Mesendoderm (in vitro differentiated cells): ENCODE measurements at regions not wholly inside any gene's neighbourhood (a gene's known extent, or its start where the extent isn't known, plus 50 kb on each side); places are given as distances from the start of the nearest gene placed in this dataset.

Experiments used
- DNase-seq: peaks from one replicate; pipeline ENCODE4 v3.0.0; 2013
- H2AK5ac ChIP-seq: 2 replicates; pipeline ENCODE4 v1.6.1; 2013; ENCODE audit warnings: low read length, inconsistent platforms
- H2BK120ac ChIP-seq: 2 replicates; pipeline ENCODE4 v1.6.1; 2013; ENCODE audit warnings: low read depth, mild to moderate bottlenecking, low read length, moderate library complexity, mixed read lengths
- H2BK15ac ChIP-seq: replicated peaks from 2 replicates; pipeline ENCODE4 v1.6.1; 2013; ENCODE audit warnings: low read depth, mild to moderate bottlenecking, moderate library complexity
- H2BK5ac ChIP-seq: 2 replicates; pipeline ENCODE4 v1.6.1; 2013; ENCODE audit warnings: low read length, inconsistent platforms
- H3K18ac ChIP-seq: 2 replicates; pipeline ENCODE4 v1.6.1; 2013; ENCODE audit warnings: mild to moderate bottlenecking, low read length, mixed read lengths
- H3K23ac ChIP-seq: one replicate; pipeline ENCODE4 v1.6.1; 2013; ENCODE audit warnings: low read length
- H3K27ac ChIP-seq: 2 replicates; pipeline ENCODE4 v1.5.1; 2013; ENCODE audit warnings: low read depth, mild to moderate bottlenecking, inconsistent platforms, low read length, moderate library complexity
- H3K27me3 ChIP-seq: 2 replicates; pipeline ENCODE4 v1.6.1; 2013; ENCODE audit warnings: low read length, control low read depth, mild to moderate bottlenecking, inconsistent platforms; ENCODE audit not compliant: insufficient read depth, poor library complexity
- H3K36me3 ChIP-seq: 2 replicates; pipeline ENCODE4 v1.6.1; 2013; ENCODE audit warnings: low read length, inconsistent platforms; ENCODE audit not compliant: control insufficient read depth, insufficient read depth
- H3K4ac ChIP-seq: one replicate; pipeline ENCODE4 v1.6.1; 2013; ENCODE audit warnings: low read depth, mild to moderate bottlenecking, low read length, moderate library complexity
- H3K4me1 ChIP-seq: 2 replicates; pipeline ENCODE4 v1.6.1; 2013; ENCODE audit warnings: low read depth, low read length, inconsistent platforms; ENCODE audit not compliant: control insufficient read depth
- H3K4me2 ChIP-seq: 2 replicates; pipeline ENCODE4 v1.6.1; 2013; ENCODE audit warnings: low read length
- H3K4me3 ChIP-seq: 2 replicates; pipeline ENCODE4 v1.5.1; 2013; ENCODE audit warnings: mild to moderate bottlenecking, low read length
- H3K56ac ChIP-seq: one replicate; pipeline ENCODE4 v1.6.1; 2013; ENCODE audit warnings: low read length
- H3K79me1 ChIP-seq: 2 replicates; pipeline ENCODE4 v1.6.1; 2013; ENCODE audit warnings: low read length, inconsistent platforms
- H3K79me2 ChIP-seq: 2 replicates; pipeline ENCODE4 v1.6.1; 2013; ENCODE audit warnings: mild to moderate bottlenecking, low read length; ENCODE audit not compliant: control insufficient read depth, insufficient read depth
- H3K9ac ChIP-seq: 2 replicates; pipeline ENCODE4 v1.6.1; 2013; ENCODE audit warnings: low read length, inconsistent platforms
- H4K5ac ChIP-seq: one replicate; pipeline ENCODE4 v1.6.1; 2013; ENCODE audit warnings: low read length
- H4K8ac ChIP-seq: one replicate; pipeline ENCODE4 v1.6.1; 2013; ENCODE audit warnings: low read depth, mild to moderate bottlenecking, control low read depth, low read length, moderate library complexity
- WGBS: extraction: QIAGEN DNeasy Blood & Tissue Kit; methylation state at CpG from one replicate; pipeline ENCODE4 v1.1.7; 2013; ENCODE audit warnings: low lambda C conversion rate, missing lambda C conversion rate; ENCODE audit not compliant: insufficient coverage; ENCODE audit errors: extremely low coverage; 5-methylcytosine and 5-hydroxymethylcytosine counted together

GRCh38 chr10:29827512-29827911 lies 192.7 kb upstream of the SVIL start:
- H3K18ac ChIP-seq = no peak overlapping the region
- no peak overlapping the region for H3K4me2 ChIP-seq
- H3K23ac ChIP-seq = no peak overlapping the region
- no peaks in the 10 kb centered on the region for H3K4me1 ChIP-seq
- no peak overlapping the region for H2BK15ac ChIP-seq
- no peak overlapping the region for H3K27ac ChIP-seq
- no peak overlapping the region for H4K5ac ChIP-seq
- H2BK120ac ChIP-seq = no peak overlapping the region
- no peak overlapping the region for H3K4me3 ChIP-seq
- no peak overlapping the region for H3K4ac ChIP-seq
- H3K56ac ChIP-seq = no peak overlapping the region
- no peak for DNase-seq
- H3K36me3 ChIP-seq = no peaks in the 10 kb centered on the region
- H3K79me2 ChIP-seq = no peaks in the 10 kb centered on the region
- H2BK5ac ChIP-seq = no peak overlapping the region
- H2AK5ac ChIP-seq = no peak overlapping the region
- H3K27me3 ChIP-seq = no peaks in the 10 kb centered on the region
- no peak overlapping the region for H4K8ac ChIP-seq
- no CpG with 5 or more reads among the region's 7 CpGs for WGBS
- no peak overlapping the region for H3K9ac ChIP-seq
- H3K79me1 ChIP-seq = no peaks in the 10 kb centered on the region

DNA sequence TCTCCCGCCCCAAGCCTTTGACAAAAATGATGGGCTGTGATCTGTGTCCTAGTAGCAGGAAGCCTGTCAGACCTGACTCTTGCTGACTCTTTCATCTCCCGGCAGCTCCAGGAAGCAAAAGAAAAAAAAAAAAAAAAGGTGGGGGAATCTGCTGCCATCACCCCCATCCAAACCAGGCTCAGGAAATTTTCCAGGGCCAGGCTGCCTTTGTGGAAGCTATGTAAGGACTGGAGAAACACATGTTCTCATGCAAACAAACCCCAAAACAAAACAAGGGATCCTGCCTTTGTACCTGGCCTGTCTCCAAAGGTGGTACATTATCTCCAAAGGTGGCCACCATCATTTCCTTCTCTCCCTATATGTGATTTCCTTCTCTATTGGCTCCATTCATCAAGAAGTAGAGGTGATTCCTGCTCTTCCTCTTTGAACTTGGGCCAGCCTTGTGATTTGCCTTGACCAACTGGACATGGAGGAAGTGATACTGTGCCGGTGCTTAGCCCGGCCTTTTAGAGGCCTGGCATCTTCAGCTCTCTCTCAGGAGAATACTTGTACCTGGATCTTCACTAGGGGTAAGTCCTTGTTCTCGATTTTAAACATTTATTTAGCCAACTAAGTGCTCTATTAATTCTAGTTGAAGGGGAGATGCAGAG lies 192.2 kb upstream of the SVIL start:
- no peak overlapping the region for H2BK120ac ChIP-seq
- H3K79me2 ChIP-seq = no peaks in the 10 kb centered on the region
- H3K4me2 ChIP-seq = no peak overlapping the region
- WGBS = no CpG with 5 or more reads among the region's 5 CpGs
- H2BK15ac ChIP-seq = no peak overlapping the region
- H4K8ac ChIP-seq = no peak overlapping the region
- no peak overlapping the region for H3K56ac ChIP-seq
- no peak overlapping the region for H2AK5ac ChIP-seq
- H3K23ac ChIP-seq = no peak overlapping the region
- no peaks in the 10 kb centered on the region for H3K27me3 ChIP-seq
- H3K4ac ChIP-seq = no peak overlapping the region
- H4K5ac ChIP-seq = no peak overlapping the region
- no peaks in the 10 kb centered on the region for H3K79me1 ChIP-seq
- H3K9ac ChIP-seq = no peak overlapping the region
- no peaks in the 10 kb centered on the region for H3K36me3 ChIP-seq
- H3K18ac ChIP-seq = no peak overlapping the region
- H3K4me1 ChIP-seq = no peaks in the 10 kb centered on the region
- no peak overlapping the region for H3K4me3 ChIP-seq
- DNase-seq = no peak
- H3K27ac ChIP-seq = no peak overlapping the region
- no peak overlapping the region for H2BK5ac ChIP-seq

- Histone ChIP-seq H2BK5ac (no peak overlapping the region), H3K79me1 (no peaks in the 10 kb centered on the region), H3K18ac (no peak overlapping the region), H3K36me3 (no peaks in the 10 kb centered on the region), H3K4me3 (no peak overlapping the region), H3K27ac (no peak overlapping the region), H3K56ac (no peak overlapping the region), H3K27me3 (no peaks in the 10 kb centered on the region), H3K4me2 (no peak overlapping the region), H2AK5ac (no peak overlapping the region), H3K9ac (no peak overlapping the region), H3K23ac (no peak overlapping the region), H4K8ac (no peak overlapping the region), H3K4ac (no peak overlapping the region), H3K4me1 (no peaks in the 10 kb centered on the region), H3K79me2 (no peaks in the 10 kb centered on the region), H2BK15ac (no peak overlapping the region), H2BK120ac (no peak overlapping the region), H4K5ac (no peak overlapping the region)
- no peak for DNase-seq
- WGBS = no CpG with 5 or more reads among the region's 5 CpGs
Observed at GRCh38 chr10:29826221-29826620, 191.4 kb upstream of the SVIL start.

- Histone ChIP-seq H3K4ac (no peak overlapping the region), H3K56ac (no peak overlapping the region), H2BK15ac (no peak overlapping the region), H3K79me2 (no peaks in the 10 kb centered on the region), H3K9ac (no peak overlapping the region), H3K36me3 (no peaks in the 10 kb centered on the region), H4K5ac (no peak overlapping the region), H3K4me2 (no peak overlapping the region), H2AK5ac (no peak overlapping the region), H3K4me1 (no peaks in the 10 kb centered on the region), H3K4me3 (no peak overlapping the region), H3K27ac (no peak overlapping the region), H4K8ac (no peak overlapping the region), H3K23ac (no peak overlapping the region), H2BK5ac (no peak overlapping the region), H3K18ac (no peak overlapping the region), H2BK120ac (no peak overlapping the region), H3K27me3 (no peaks in the 10 kb centered on the region), H3K79me1 (no peaks in the 10 kb centered on the region)
- WGBS = no CpG with 5 or more reads among the region's 7 CpGs
- no peak for DNase-seq
Observed at GRCh38 chr10:29823553-29824080, 188.8 kb upstream of the SVIL start.

- no peak overlapping the region for H3K4ac ChIP-seq
- H3K4me2 ChIP-seq = no peak overlapping the region
- no peaks in the 10 kb centered on the region for H3K79me1 ChIP-seq
- no peak overlapping the region for H2BK120ac ChIP-seq
- no peak overlapping the region for H3K9ac ChIP-seq
- H3K23ac ChIP-seq = no peak overlapping the region
- H3K36me3 ChIP-seq = no peaks in the 10 kb centered on the region
- no peaks in the 10 kb centered on the region for H3K27me3 ChIP-seq
- H2AK5ac ChIP-seq = no peak overlapping the region
- H3K27ac ChIP-seq = no peak overlapping the region
- H2BK15ac ChIP-seq = no peak overlapping the region
- H2BK5ac ChIP-seq = no peak overlapping the region
- DNase-seq = no peak
- H3K4me1 ChIP-seq = no peaks in the 10 kb centered on the region
- H3K18ac ChIP-seq = no peak overlapping the region
- H4K5ac ChIP-seq = no peak overlapping the region
- no peak overlapping the region for H4K8ac ChIP-seq
- H3K4me3 ChIP-seq = no peak overlapping the region
- H3K56ac ChIP-seq = peak overlapping the region; percentile 53
- H3K79me2 ChIP-seq = no peaks in the 10 kb centered on the region
- no CpG with 5 or more reads among the region's 14 CpGs for WGBS
Observed at GRCh38 chr10:29820890-29821461, 186.2 kb upstream of the SVIL start.
